ENCODE measurements at regions not wholly inside any gene's neighbourhood (a gene's known extent, or its start where the extent isn't known, plus 50 kb on each side); places are given as distances from the start of the nearest gene placed in this dataset.

DNA sequence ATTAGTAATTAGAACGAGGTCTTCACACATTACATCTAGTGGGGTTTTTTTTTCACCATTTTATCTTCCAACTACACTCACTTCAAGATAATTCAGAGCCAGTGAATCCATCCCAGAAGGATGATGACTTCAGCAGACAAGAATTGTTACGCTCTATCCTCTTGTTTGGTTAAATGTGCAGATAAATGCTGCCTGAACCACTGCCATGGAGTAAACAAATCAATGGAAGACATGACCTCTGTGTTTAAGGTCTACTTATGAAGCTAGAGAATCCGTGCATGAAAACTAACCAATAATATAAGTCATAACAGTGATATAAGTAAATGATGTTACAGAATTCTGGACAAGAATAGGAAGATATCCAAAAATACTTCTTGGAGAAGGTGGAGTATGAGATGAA, 602.6 kb downstream of the TLR4 start:
- TF ChIP-seq, protein P1, sequence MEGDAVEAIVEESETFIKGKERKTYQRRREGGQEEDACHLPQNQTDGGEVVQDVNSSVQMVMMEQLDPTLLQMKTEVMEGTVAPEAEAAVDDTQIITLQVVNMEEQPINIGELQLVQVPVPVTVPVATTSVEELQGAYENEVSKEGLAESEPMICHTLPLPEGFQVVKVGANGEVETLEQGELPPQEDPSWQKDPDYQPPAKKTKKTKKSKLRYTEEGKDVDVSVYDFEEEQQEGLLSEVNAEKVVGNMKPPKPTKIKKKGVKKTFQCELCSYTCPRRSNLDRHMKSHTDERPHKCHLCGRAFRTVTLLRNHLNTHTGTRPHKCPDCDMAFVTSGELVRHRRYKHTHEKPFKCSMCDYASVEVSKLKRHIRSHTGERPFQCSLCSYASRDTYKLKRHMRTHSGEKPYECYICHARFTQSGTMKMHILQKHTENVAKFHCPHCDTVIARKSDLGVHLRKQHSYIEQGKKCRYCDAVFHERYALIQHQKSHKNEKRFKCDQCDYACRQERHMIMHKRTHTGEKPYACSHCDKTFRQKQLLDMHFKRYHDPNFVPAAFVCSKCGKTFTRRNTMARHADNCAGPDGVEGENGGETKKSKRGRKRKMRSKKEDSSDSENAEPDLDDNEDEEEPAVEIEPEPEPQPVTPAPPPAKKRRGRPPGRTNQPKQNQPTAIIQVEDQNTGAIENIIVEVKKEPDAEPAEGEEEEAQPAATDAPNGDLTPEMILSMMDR (conservative IDR thresholded peaks at IDR 0.05 in 1 of 2, IDR thresholded peaks at IDR 0.05 in 1 of 2; ENCODE audit: extremely low read depth in 1 of 2, insufficient read depth in 1 of 2, low read depth in 1 of 2, low read length in 2 of 2), result no peak
- TF ChIP-seq EZH2 (IDR thresholded peaks at IDR 0.05; ENCODE audit: borderline replicate concordance, low read length), result no peak
